GM18868 (cell line): ENCODE measurements at regions not wholly inside any gene's neighbourhood (a gene's known extent, or its start where the extent isn't known, plus 50 kb on each side); places are given as distances from the start of the nearest gene placed in this dataset.
"Not testable (repeated sequence)": the region's sequence is repeated elsewhere in the genome, so short reads cannot be mapped to it uniquely, and the experiment has no call there.

Experiments
- ATAC-seq: cut with Tn5 transposase; IDR thresholded peaks from one replicate; pipeline ENCODE4 v1.9.1; 2021; ENCODE audit warnings: mild to moderate bottlenecking, moderate library complexity; ENCODE audit not compliant: unreplicated experiment

DNA sequence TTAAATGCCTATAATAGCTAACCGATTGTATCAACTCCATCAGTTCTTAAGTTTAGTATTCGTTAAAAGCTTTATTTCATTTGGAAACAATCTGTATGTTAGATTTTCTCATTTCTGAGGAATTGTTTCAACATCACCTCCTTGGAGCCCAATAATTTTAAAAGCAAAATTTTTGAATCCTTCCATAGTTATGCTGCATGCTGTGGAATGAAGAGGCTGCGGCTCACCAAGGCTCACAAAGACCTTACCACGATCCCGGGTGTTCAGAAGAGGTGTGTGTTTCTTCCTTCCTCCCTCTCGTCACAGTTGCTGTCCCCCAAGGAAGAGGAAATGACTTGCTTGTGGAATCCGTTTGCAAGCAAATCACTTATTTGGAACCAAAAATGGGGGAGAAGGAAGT lies 143.8 kb downstream of the FGF1 start:
- ATAC-seq, result no peak

DNA sequence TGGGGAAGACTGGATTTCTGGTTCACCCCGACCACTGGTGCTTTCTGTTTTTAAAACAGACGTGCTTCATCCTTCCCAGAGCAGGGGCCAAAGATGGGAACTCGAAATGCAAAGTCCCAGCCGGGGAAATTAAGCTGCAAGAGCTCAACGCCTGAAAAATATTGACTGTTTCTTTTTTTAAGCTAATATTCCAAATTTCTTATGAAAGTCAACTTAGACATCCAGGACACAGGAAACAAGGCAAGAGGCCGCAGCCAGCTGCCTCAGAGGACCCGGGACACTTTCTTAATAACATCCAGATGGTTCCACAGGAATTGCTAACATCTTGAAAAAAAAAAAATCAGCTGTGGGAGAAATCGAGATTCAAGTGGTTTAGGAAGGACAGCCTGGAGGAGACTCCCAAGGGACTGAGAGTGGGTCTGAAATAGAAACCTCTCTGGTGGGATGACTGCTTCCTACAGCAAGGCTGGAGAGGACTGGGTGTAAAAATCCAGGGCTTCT lies 144.9 kb downstream of the FGF1 start:
- no peak for ATAC-seq

DNA sequence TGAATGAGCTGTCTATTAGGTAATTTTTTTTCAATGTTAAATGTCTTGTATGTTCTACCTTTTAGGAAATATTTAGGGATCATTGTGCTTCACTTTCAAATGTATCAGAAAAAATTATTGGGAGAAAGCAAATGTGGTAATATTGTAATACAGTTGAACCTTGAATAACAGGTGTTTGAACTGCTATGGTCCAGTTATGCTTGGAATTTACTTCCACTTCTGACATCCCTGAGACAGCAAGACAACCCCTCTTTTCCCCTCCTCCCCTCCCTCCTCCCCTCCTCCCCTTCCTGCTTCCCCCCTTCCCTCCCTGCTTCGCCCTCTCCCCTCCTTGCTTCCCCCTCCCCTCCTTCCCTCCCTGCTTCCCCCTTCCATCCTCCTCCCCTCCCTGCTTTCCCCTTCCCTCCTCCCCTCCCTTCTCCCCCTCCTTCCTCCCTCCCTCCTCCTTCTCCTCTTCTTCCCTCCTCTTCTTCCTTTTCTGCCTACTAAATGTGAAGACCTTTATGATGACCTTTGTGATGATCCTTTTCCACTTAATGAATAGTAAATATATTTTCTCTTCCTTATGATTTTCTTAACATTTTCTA lies 146.6 kb downstream of the FGF1 start:
- ATAC-seq, result no peak

DNA sequence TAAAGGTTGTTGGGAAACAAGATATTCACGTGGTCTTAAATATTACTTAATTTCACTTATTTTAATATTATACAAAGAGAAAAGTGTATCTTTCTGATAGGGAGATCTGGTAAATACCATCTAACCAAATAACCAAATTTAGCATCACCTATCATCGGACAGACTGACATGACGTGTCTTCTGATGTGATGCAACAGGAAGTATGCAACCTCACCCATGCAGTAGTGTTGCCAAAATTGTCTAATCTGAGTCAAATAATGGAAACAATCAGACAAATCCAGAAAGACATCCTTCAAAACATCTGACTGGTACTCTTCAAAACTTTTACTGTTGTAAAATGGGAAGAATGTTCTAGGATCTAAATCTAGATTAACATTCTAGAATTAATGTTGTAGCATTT lies 148.0 kb downstream of the FGF1 start:
- ATAC-seq, result no peak

DNA sequence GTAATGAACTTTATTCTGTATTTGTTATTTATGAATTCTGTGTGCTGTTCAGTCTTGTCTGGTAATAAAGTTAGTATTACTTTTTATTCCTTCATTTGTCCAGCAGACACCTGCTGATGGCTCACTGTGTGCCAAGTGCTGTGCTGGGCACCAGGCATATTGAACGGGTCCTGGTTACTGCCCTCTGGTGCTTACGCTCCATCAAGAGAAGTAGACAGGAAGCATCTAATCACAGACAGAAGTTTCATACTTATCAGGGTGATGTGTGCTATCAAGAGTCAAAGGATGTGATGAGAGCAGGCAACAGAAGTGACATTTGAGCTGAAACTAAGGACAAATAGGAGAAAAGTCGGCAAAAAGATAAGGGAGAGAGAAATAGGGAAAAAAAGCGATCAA lies 153.1 kb downstream of the FGF1 start:
- no peak for ATAC-seq

DNA sequence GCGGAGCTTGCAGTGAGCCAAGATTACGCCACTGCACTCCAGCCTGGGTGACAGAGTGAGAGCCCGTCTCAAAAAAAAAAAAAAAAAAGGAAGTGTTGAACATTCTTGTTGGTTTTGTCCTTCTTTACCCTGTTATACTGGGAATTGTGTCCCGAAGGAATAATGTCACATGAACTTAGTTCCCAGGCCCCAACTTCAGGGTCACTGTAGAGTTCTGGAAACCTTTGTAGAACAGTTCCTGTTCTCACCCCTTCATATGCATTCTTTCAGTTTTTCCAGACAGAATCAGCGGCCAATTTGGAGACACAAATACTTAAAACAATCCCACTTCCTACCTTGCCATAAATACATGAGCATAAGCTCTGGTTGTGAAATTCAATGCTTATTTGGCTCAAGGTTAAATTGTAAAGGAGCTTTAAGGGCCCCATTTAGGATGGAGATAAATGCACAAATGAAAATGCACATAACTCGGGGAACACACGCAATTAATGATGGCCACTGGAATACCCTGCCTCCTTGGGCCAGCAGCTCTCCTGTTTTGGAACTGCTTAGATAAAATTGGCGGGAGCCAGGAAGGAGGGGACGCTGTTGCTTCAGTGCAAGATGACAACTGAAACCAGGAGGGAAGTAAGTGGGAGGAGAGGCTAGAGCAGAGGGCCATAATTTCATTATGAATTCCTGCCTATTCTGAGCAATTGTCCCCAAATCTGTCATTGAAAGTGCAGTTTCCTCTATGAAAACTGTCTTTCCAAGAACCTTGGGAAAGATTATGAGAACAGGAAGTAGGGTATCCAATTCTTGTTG lies 153.7 kb downstream of the FGF1 start:
- no peak for ATAC-seq

DNA sequence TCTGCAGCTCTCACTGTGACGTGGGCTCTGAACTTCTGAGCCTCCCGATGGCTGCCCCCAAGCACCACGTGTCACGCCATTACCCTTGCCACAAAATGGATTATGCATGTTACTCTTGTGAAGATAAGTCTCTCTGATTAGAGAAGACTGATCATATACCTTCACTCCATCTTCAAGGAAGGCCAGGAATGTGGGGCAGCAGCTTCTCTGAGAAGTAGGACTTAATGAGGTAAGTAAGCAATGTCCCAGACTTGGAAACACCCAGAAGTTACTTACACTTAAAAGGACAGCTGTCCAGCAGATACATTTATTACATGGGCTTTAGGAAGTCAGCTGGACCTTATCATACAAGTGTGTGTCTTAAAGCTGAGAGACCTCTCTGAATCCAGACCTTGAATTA lies 155.0 kb downstream of the FGF1 start:
- no peak for ATAC-seq

DNA sequence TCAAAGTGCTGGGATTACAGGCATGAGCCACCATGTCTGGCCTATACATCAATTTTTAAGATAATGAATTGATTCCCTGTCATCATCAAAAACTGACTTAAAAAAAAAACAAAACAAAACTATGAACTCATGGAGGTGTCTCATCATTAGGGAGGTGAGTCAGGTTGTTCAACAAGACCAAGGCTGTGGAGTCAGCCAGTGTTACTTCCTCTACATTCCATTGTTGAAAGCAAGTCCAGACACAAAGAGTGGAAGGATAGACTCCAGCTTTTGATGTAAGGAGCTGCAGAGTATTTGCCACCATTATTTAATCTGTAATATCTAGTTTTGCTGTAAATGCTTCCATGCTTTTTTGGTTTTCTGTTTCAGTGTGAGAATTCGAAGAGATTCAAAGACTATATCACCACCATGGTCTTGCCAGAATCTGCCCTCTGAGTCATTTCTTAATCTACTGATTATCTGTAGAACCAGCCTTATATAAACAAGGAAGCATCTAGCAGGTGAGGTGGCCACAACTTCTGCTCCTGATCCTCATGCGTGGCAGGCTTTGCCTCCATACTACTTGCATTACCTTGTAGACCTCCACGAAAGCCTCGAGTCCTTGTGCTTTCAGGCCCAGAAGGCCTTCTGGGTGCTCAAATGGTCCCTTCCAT lies 156.1 kb downstream of the FGF1 start:
- ATAC-seq, result no peak

DNA sequence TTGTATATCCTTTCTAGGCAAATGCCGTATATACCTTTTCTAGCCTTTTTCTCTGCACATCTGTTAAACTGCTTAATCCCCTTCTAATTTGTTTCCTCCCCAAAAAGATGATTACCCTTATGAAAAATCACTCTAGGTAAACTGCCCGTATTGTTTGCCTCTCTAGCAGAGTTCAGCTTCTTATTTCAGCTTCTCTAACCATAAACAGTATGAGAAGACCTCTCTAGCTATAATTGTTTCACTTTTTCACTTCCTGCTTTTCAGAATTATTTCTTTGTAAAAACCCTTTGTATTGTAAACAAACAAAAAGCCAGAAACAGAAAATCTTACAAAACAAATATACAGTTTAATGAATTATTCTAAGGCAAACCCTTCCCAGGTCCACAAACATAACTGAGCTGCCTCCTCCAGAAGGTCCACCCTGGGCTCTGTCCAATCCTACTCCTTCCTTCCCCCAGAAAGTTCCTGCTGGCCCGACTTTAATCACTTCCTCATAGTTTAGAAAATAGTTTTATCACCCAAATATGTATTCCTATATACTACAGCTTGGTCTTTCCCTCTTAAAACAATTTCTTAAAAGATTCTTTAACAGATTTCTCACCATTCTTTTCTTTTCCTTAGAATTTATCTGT lies 158.1 kb downstream of the FGF1 start:
- ATAC-seq, result peak; percentile 58

DNA sequence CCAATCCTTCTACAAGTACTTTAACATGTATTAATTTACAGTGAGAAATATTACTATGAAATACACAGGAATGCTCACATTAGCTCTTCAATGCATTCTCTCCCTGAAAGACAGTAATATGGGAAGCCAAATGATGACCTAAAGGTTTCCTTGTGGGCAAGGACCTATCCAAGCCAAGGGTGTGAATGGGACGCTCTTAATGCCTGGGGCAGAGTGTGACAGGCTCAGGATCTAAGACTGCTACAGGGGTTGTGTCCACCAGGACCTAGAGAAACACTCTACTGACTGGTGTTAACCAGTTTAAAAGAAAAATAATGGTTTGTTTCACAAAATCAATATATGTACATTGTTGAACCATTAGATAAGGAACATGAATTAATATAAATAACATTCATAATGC lies 158.7 kb downstream of the FGF1 start:
- no peak for ATAC-seq

DNA sequence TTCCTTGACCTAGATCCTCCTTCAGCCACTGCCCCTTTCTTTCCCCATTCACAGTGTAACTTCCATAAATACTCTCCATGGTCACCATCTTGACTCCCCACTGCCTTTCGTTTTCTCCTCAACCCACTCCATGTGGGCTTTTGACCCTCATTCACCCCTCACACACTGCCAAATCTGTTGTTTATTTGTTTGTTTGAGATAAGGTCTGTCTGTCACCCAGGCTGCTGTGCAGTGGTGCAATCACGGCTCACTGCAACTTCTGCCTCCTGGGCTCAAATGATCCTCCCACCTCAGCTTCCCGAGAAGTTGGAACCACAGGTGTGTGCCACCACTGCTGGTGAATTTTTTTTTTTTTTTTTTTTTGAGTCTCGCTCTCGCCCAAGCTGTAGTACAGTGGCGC lies 162.9 kb downstream of the FGF1 start:
- ATAC-seq, result no peak

DNA sequence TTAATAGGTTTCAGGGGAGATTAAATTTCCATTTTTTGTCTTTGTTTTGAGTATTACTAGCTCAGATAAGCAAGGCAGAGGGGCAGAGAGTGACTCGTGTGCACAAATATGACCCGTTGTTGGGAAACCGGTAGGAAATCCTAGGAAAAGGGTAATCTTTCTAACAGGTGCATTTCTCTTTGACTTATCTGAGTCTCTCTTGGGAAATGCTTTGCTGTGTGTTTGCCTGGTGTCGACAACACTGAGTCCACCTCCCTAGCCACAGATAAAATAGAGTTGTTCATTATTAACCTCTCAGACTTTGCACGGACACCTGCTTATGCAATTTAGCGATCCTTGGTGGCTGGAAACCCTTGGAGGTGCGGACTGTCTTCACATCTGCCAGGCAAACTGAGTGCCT lies 164.2 kb downstream of the FGF1 start:
- ATAC-seq, result no peak

DNA sequence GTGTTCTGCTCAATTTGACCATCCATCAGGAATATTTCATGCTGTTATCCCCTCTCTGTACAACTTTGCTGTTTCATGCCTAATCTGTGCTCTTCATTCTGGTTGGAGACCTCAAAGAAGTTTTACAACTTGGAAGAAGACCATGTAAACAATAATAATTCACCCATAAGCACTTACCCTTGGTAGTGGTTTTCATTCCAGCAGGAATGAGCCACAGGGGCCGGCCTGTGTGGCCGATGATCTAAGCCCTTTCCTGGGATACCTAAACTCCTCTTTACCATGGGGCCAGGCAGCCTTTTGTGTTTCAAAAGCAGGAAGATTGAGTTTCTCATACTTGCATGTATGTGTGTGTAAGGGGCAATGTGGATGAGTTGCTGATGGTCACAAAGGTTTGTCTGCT lies 165.0 kb downstream of the FGF1 start:
- ATAC-seq, result no peak

DNA sequence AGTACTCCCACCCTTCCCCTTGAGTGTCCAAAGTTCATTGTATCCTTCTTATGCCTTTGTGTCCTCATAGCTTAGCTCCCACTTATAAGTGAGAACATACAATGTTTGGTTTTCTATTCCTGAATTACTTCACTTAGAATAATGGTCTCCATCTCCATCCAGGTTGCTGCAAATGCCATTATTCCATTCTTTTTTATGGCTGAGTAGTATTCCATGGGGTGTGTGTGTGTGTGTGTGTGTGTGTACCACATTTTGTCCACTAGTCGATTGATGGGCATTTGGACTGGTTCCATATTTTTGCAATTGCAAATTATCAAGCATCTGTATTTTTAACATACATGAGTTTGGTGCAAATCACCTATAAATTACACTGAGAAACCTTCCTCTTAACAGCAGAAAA lies 166.0 kb downstream of the FGF1 start:
- not testable (repeated sequence) for ATAC-seq

DNA sequence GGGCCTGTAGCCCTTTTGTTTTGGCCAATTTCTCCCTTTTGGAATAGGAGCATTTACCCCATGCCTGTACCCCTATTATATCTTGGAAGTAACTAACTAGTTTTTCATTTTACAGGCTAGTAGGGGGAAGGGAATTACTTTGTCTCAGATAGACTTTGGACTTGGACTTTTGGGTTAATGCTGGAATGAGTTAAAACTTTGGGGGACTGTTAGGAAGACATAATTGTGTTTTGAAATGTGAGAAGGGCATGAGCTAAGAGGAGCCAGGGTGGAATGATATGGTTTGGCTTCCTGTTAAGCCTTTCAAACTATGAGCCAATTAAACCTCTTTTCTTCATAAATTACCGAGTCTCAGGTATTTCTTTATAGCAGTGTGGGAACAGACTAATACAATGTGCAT lies 168.1 kb downstream of the FGF1 start:
- ATAC-seq, result no peak

DNA sequence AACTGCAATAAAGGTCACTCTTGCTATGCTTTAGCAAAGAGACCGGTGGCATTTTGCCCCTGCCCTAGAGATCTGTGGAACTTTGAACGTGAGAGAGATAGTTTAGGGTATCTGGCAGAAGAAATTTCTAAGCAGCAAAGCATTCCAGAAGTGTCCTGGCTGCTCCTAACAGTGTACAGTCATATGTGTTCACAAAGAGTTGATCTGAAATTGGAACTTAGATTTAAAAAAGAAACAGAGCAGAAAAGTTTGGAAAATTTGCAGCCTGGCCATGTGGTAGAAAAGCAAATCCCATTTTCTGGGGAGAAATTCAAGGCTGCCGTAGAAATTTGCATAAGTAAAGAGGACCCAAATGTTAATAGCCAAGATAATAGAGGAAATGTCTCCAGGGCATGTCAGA lies 169.2 kb downstream of the FGF1 start:
- ATAC-seq, result no peak

DNA sequence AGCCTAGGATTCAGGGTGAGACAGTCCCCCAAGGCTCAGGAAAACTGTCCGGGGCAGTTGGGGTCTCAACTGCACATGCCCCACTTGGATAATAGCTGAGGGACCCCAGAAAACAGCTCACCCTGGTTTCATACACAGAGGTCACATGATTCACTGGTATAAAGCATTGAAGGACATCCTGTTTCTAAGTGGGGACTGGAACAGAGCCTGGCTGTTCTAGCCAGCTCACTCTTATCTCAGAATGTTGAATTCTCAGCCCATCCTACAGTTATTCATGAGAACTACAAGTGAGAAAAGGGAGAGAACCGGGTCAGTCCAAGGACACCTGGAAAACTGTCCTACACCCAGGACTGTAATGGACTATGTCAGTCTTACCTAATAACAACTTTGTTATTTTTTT lies 170.9 kb downstream of the FGF1 start:
- no peak for ATAC-seq

DNA sequence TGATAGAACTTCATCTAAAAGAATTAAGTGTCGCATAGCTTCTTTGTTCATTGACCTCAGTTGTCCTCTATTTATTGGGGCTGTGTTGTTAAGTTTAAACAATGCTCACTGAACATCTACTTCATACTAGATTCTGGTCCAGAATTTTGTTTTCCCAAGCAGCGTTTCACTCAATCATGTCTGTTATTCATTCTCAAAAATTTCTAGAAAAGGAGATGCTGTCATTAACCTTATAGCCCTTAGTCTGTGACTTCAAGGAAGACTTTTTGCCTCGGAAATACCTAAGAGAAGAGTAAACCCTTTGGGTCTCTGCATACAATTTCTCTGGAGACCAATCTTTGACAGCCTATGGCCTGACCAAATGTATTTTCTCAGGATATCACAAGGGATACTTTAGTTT lies 171.7 kb downstream of the FGF1 start:
- no peak for ATAC-seq

DNA sequence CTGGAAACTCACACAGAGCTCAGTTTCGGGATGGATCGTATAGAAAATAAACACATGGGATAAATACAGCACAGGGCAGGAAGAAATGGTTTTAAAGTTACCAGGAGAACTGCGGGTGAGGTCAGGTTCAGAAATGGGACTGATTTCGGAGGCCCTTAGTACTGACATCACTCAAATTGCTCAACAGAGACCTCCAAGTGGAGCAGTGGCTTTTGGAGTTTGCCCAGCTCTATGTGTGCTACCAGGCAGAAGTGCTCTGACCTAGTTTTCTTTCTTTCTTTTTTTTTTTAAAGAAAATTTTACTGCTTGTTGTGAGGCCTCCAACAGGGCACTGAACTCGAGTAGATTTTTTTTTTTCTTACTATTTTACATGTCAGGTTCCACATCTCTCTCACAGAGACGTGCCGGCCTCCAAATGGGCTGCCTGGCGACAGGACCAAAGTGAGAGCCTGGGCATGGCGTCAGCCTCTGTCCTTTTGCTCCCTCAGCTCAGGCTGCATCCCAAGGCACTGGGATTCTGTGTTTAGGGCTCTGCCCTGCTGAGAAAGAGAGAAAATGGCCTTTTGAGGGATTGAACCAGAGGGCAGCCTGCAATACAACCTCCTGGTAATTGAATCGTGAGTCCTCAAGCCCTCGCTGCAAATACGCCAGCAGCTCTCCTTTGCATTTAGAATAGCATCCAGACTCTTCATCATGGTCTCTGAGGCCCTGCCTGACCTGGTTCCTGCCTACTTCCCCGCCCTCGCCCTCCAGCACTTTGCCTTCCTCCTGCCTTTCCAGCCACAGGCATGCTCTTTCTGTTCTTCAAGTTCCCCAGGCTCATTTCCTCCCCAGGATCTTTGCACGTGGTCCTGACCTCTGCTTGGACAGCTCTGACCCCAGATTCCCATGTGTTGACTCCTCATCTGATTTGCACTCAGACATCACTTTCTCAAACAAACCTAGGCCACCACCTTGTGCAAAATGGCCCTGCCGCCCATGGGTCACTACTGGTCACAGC lies 173.5 kb downstream of the FGF1 start:
- no peak for ATAC-seq

DNA sequence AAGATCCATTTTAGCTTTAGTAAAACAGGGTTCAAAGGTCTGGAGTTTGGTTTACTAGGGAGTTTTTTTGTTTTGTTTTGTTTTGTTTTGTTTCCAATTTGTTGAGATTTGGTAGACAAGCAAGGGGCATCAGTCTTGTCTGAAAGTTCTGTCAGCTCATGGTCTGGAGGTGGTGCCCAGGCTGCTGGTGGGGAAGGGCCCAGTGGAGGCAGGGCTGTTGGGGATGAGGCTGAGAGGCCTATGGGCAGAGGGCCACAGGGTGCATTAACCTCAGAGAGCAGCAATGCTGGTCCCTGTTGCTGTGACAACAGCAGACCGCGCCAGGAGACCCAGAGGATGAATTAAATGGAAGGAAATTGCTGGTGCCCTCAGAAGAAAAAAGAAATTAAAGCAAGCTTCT lies 174.5 kb downstream of the FGF1 start:
- ATAC-seq, result no peak

DNA sequence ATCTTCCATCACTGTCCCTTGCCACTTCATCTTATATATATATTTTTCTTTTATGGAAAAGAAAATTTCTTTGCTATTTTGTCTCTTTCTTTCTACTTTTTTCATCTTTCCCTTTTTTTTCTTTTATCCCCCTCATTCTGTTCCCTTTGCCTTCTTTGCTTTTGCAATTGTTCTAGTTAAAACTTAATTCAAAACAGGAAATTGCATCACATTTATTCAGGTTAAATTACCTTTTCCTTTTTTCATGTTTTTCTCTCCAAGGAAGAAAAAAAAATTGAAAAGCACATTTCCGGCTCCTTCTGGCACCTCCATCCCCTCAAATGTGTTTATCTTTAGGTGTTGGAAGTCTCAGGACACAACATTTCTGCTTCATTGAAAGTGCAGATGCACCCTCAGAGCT lies 176.9 kb downstream of the FGF1 start:
- ATAC-seq, result no peak
